PC-9 (cell line): ENCODE measurements at regions not wholly inside any gene's neighbourhood (a gene's known extent, or its start where the extent isn't known, plus 50 kb on each side); places are given as distances from the start of the nearest gene placed in this dataset.

Experiments used
- EZH2 ChIP-seq: fragments of 200-600 bp; sonication (generic); IDR thresholded peaks from 2 replicates; pipeline ENCODE4 v1.8.0; 2017; ENCODE audit warnings: antibody characterized with exemption, low read depth
- TF ChIP-seq, protein P1 (sequence below): fragments of 200-600 bp; sonication (generic); conservative IDR thresholded peaks from 2 replicates; pipeline ENCODE4 v1.6.1; 2017; ENCODE audit warnings: mixed run types, antibody characterized with exemption, mild to moderate bottlenecking, moderate library complexity

- TF ChIP-seq, protein P1, sequence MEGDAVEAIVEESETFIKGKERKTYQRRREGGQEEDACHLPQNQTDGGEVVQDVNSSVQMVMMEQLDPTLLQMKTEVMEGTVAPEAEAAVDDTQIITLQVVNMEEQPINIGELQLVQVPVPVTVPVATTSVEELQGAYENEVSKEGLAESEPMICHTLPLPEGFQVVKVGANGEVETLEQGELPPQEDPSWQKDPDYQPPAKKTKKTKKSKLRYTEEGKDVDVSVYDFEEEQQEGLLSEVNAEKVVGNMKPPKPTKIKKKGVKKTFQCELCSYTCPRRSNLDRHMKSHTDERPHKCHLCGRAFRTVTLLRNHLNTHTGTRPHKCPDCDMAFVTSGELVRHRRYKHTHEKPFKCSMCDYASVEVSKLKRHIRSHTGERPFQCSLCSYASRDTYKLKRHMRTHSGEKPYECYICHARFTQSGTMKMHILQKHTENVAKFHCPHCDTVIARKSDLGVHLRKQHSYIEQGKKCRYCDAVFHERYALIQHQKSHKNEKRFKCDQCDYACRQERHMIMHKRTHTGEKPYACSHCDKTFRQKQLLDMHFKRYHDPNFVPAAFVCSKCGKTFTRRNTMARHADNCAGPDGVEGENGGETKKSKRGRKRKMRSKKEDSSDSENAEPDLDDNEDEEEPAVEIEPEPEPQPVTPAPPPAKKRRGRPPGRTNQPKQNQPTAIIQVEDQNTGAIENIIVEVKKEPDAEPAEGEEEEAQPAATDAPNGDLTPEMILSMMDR: no peak
- no peak for TF ChIP-seq EZH2
Observed at GRCh38 chr2:16270441-16270840, 330.1 kb downstream of the MYCN start.
